ENCODE measurements at regions not wholly inside any gene's neighbourhood (a gene's known extent, or its start where the extent isn't known, plus 50 kb on each side); places are given as distances from the start of the nearest gene placed in this dataset.

- no peak for TF ChIP-seq AR (CRISPR knock-in tag; IDR thresholded peaks at IDR 0.05)
- TF ChIP-seq ZNF317 (CRISPR knock-in tag; IDR thresholded peaks at IDR 0.05; ENCODE audit: borderline replicate concordance, low read depth), result no peak
Measured at GRCh38 chr3:176855901-176856486, 341.3 kb downstream of the TBL1XR1 start.

Data from WTC11 (cell line).